ENCODE measurements at regions not wholly inside any gene's neighbourhood (a gene's known extent, or its start where the extent isn't known, plus 50 kb on each side); places are given as distances from the start of the nearest gene placed in this dataset.

GRCh38 chr15:67992834-67993233, 61.3 kb upstream of the PIAS1 start:
- DNase-seq, result no peak

DNA sequence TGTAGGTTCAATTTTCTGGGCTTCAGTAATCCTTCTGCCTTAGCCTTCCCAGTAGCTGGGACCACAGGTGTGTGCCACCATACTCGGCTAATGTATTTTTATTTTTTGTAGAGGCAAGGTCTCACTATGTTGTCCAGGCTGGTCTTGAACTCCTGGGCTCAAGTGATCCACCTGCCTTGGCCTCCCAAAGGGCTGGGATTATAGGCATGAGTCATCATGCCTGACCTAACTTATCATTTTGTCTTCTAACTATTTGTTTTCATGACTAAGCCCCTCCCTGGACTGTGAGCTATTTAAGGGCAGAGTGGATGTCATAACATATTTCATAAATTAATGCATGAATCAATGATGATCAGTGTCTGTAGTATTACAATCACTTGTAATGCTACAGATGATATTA, 56.1 kb upstream of the PIAS1 start:
- DNase-seq, result no peak

DNA sequence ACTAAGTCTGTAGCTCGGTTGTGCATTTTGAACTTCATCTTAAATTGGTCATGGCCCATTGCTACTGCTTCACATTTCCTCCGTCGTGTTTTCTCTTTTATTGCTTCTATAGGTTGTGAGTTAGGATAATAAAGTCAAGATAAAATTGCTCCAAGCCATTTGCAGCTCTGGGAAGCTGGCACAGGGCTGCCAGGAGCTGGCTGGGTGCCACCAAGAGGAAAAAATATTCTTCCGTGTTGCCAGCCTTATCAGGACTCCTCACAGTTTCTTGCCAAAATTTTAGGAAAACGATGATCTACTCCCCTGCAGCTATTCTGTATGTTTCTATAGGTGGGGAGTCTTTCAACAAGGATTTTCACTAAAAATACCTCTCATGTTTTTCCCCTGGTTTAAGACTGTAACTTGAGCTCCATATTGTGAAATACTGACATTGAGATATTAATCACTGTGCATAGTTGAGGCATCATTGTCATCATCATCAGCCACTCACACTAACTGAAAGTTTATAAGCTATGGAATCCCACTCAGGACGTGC, 55.4 kb upstream of the PIAS1 start:
- no peak for DNase-seq

DNA sequence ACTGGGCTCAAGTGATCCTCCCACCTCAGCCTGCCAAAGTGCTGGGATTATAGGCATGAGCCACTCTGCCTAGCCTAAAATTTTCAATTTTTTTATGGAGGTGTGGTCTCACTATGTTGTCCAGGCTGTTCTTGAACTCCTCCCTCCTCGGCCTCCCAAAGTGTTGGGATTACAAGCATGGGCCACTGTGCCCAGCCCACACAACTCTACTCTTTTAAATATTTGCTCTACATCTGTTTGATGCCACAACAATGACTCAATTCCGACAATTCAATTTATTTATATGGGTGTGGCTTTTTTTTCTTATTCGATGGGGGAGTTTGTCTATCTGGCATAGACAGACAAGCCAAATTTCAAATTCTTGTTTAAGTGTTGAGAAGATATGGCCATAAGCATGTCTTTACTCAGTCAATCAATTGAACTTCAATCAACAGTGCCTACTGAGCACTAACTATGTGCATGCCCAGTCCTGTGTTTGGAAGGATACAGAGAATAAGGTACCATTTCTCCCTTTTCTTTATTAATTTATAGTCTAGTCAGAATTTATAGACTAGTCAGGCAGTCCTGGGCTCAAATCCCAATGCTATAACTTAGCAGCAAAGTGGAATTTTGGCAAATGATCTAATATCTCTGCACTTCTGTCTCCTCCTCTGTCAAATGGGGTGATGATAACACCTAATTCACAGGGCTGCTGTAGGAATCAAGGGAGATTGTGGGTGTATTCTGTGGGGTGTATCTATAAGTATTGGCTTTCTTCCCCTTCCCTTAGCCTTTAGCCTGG, 54.6 kb upstream of the PIAS1 start:
- no peak for DNase-seq

GRCh38 chr15:68000754-68001153, 53.4 kb upstream of the PIAS1 start:
- no peak for DNase-seq

GRCh38 chr15:68001811-68002210, 52.3 kb upstream of the PIAS1 start:
- no peak for DNase-seq

- DNase-seq, result no peak
Observed at GRCh38 chr15:68003297-68003696, 50.8 kb upstream of the PIAS1 start.

All from NCI-H2029 treated with DMSO at 0.1 percent for 48 hours (cell line).